GM23338 (cell line): ENCODE measurements at regions not wholly inside any gene's neighbourhood (a gene's known extent, or its start where the extent isn't known, plus 50 kb on each side); places are given as distances from the start of the nearest gene placed in this dataset.

ENCODE experiments used
- ATAC-seq: fragments of 200-7000 bp; cut with Tn5 transposase; 3 replicates; pipeline ENCODE4 v1.9.1; 2020
- DNase-seq: peaks from one replicate; pipeline ENCODE4 v3.0.0-alpha.2; 2015; ENCODE audit warnings: low spot score
- H2AFZ ChIP-seq: fragments of 200-600 bp; sonication (generic); 2 replicates; pipeline ENCODE4 v1.8.0; 2016; ENCODE audit warnings: antibody characterized with exemption, mild to moderate bottlenecking, moderate library complexity
- H3F3A ChIP-seq: fragments of 200-600 bp; sonication (generic); replicated peaks from 2 replicates; pipeline ENCODE4 v1.8.0; 2017; ENCODE audit warnings: antibody characterized with exemption, mixed run types, low read depth
- H3K27ac ChIP-seq: fragments of 200-600 bp; sonication (generic); 2 replicates; pipeline ENCODE4 v1.6.1; 2016; ENCODE audit warnings: low read depth
- H3K27me3 ChIP-seq: fragments of 200-600 bp; sonication (generic); 2 replicates; pipeline ENCODE4 v1.8.0; 2016; ENCODE audit warnings: mild to moderate bottlenecking, mixed run types, moderate library complexity; ENCODE audit not compliant: insufficient read depth
- H3K36me3 ChIP-seq: fragments of 200-600 bp; sonication (generic); 2 replicates; pipeline ENCODE4 v1.8.0; 2016; ENCODE audit warnings: mild to moderate bottlenecking; ENCODE audit not compliant: insufficient read depth
- H3K4me1 ChIP-seq: fragments of 200-600 bp; sonication (generic); 2 replicates; pipeline ENCODE4 v1.8.0; 2016; ENCODE audit warnings: mild to moderate bottlenecking, moderate library complexity; ENCODE audit not compliant: insufficient read depth
- H3K4me2 ChIP-seq: fragments of 200-600 bp; sonication (generic); 2 replicates; pipeline ENCODE4 v1.7.1; 2017; ENCODE audit warnings: mixed run types
- H3K4me3 ChIP-seq: fragments of 200-600 bp; sonication (generic); 2 replicates; pipeline ENCODE4 v1.6.1; 2016; ENCODE audit warnings: mixed run types
- H3K79me2 ChIP-seq: fragments of 200-600 bp; sonication (generic); replicated peaks from 2 replicates; pipeline ENCODE4 v1.8.0; 2017; ENCODE audit warnings: mild to moderate bottlenecking; ENCODE audit not compliant: insufficient read depth
- H3K9me2 ChIP-seq: fragments of 200-600 bp; sonication (generic); 2 replicates; pipeline ENCODE4 v1.8.0; 2017; ENCODE audit not compliant: insufficient read depth
- H4K20me1 ChIP-seq: fragments of 200-600 bp; sonication (generic); replicated peaks from 2 replicates; pipeline ENCODE4 v1.8.0; 2017; ENCODE audit warnings: mild to moderate bottlenecking; ENCODE audit not compliant: insufficient read depth
- H3K27ac Mint-ChIP-seq: 2 replicates; pipeline ENCODE4 v1.8.0; 2020; ENCODE audit warnings: inconsistent platforms, mild to moderate bottlenecking, moderate library complexity, mixed read lengths
- H3K27me3 Mint-ChIP-seq: 3 replicates; pipeline ENCODE4 v1.8.0; 2022; ENCODE audit warnings: low read depth, mild to moderate bottlenecking, moderate library complexity, mixed read lengths, inconsistent platforms; ENCODE audit not compliant: insufficient read depth, poor library complexity
- H3K36me3 Mint-ChIP-seq: 3 replicates; pipeline ENCODE4 v1.8.0; 2021; ENCODE audit warnings: low read depth, mild to moderate bottlenecking, inconsistent platforms, moderate library complexity, mixed read lengths
- H3K4me1 Mint-ChIP-seq: 3 replicates; pipeline ENCODE4 v1.8.0; 2020; ENCODE audit warnings: mild to moderate bottlenecking, inconsistent platforms, mixed read lengths
- H3K4me3 Mint-ChIP-seq: 3 replicates; pipeline ENCODE4 v1.8.0; 2021; ENCODE audit warnings: moderate library complexity, mild to moderate bottlenecking, inconsistent platforms, mixed read lengths
- H3K9me3 Mint-ChIP-seq: 3 replicates; pipeline ENCODE4 v1.8.0; 2020; ENCODE audit warnings: moderate library complexity, mild to moderate bottlenecking, inconsistent platforms, mixed read lengths
- CREB1 ChIP-seq: fragments of 250-450 bp; sonication (Bioruptor Pico); IDR thresholded peaks from 2 replicates; pipeline ENCODE4 v1.5.0; 2020; ENCODE audit warnings: low read depth, mild to moderate bottlenecking, moderate library complexity
- EZH2 ChIP-seq: fragments of 200-600 bp; sonication (generic); IDR thresholded peaks from one replicate; pipeline ENCODE4 v1.8.0; 2017; ENCODE audit warnings: antibody characterized with exemption, mild to moderate bottlenecking, low read depth; ENCODE audit not compliant: unreplicated experiment
- EZH2phosphoT487 ChIP-seq: fragments of 200-600 bp; sonication (generic); IDR thresholded peaks from one replicate; pipeline ENCODE4 v1.8.1; 2018; ENCODE audit warnings: antibody characterized with exemption; ENCODE audit not compliant: unreplicated experiment
- JUNB ChIP-seq: IDR thresholded peaks from one replicate; pipeline ENCODE4 v1.6.1; 2016; ENCODE audit warnings: antibody characterized with exemption; ENCODE audit not compliant: unreplicated experiment
- NANOG ChIP-seq: IDR thresholded peaks from 2 replicates; pipeline ENCODE4 v1.6.1; 2016; ENCODE audit warnings: antibody characterized with exemption, borderline replicate concordance
- POLR2AphosphoS5 ChIP-seq: IDR thresholded peaks from 2 replicates; pipeline ENCODE4 v1.6.1; 2016; ENCODE audit warnings: antibody characterized with exemption, low read depth
- STAT1 ChIP-seq: IDR thresholded peaks from one replicate; pipeline ENCODE4 v1.6.1; 2016; ENCODE audit warnings: antibody characterized with exemption; ENCODE audit not compliant: unreplicated experiment
- ZNF114 ChIP-seq: fragments of 250-450 bp; sonication (Bioruptor Pico); IDR thresholded peaks from 2 replicates; pipeline ENCODE4 v1.5.0; 2020; ENCODE audit warnings: mild to moderate bottlenecking, moderate library complexity
- ZNF331 ChIP-seq: fragments of 250-450 bp; sonication (Bioruptor Pico); IDR thresholded peaks from 2 replicates; pipeline ENCODE4 v1.5.0; 2020; ENCODE audit warnings: low read depth, mild to moderate bottlenecking, moderate library complexity
- TF ChIP-seq, protein P1 (sequence below): IDR thresholded peaks from 2 replicates; pipeline ENCODE4 v1.6.1; 2016; ENCODE audit warnings: antibody characterized with exemption
- TF ChIP-seq, protein P2 (sequence below): fragments of 250-450 bp; sonication (Bioruptor Pico); IDR thresholded peaks from 2 replicates; pipeline ENCODE4 v1.5.0; 2020; ENCODE audit warnings: mild to moderate bottlenecking, moderate library complexity
- TF ChIP-seq, protein P3 (sequence below): IDR thresholded peaks from one replicate; pipeline ENCODE4 v1.6.1; 2018; ENCODE audit warnings: antibody characterized with exemption; ENCODE audit not compliant: unreplicated experiment
- TF ChIP-seq, protein P4 (sequence below), 2 experiments: fragments of 200-600 bp in 1 of 2; sonication (generic) in 1 of 2; conservative IDR thresholded peaks; 2 replicates each; pipeline versions ENCODE4 v1.5.1 to v1.6.1; 2016 to 2017; ENCODE audit warnings: antibody characterized with exemption in 2 of 2, low read depth in 2 of 2, mild to moderate bottlenecking in 2 of 2, moderate library complexity in 1 of 2

DNA sequence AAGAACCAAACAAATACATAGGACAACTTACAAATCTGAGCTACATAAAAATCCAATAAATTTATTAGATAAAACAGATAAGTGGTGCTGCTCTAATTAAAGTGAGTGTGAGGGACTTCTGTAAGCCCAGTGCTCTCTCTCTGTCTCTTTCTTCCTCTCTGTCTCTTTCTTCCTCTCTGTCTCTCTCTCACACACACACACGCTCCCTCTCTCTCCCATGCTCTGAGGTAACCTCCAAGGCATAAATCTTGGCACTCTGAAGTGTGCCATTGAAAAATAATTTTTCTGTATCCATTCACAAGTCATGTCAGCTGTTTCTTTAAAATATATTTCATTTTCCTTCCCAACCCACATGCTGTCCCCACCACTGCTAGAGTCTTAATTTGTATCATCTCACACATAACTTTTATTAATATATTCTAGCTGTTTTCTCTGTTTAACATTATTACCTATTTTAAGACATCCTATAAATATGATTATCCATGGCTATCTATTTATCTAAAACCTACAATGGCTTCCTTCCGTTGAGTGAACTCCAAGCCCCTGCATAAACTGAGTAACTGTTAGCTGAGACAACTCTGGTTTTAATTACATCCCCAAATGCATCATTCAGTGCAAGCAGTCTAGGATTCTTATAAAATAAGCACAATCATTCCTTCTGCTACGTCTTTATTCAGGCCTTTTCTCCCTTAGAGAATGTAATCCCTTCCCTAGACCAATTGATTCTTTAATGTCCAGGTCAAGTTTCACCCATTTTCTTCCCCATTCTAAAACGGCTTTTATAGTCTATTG is 57.4 kb upstream of the SLC5A12 start:
- Histone ChIP-seq H2AFZ (no peak overlapping the region), H3K4me1 (no peaks in the 10 kb centered on the region), H3K27me3 (no peaks in the 10 kb centered on the region), H3F3A (no peaks in the 10 kb centered on the region), H3K36me3 (no peaks in the 10 kb centered on the region), H3K4me3 (no peak overlapping the region), H4K20me1 (no peaks in the 10 kb centered on the region), H3K9me2 (0 out of 2 replicates have a peak, but pooled peaks cover 6% of the 10 kb centered on the region), H3K4me2 (no peak overlapping the region), H3K27ac (no peak overlapping the region), H3K79me2 (no peaks in the 10 kb centered on the region)
- H3K27ac Mint-ChIP-seq, result no peak overlapping the region
- H3K27me3 Mint-ChIP-seq, result peaks cover 2% of the 10 kb centered on the region
- TF ChIP-seq EZH2phosphoT487, result no peak
- no peak for TF ChIP-seq ZNF331 (CRISPR knock-in tag)
- no peak for TF ChIP-seq ZNF114 (CRISPR knock-in tag)
- TF ChIP-seq POLR2AphosphoS5, result no peak
- no peak for TF ChIP-seq JUNB
- no peak for TF ChIP-seq EZH2
- TF ChIP-seq, protein P1, sequence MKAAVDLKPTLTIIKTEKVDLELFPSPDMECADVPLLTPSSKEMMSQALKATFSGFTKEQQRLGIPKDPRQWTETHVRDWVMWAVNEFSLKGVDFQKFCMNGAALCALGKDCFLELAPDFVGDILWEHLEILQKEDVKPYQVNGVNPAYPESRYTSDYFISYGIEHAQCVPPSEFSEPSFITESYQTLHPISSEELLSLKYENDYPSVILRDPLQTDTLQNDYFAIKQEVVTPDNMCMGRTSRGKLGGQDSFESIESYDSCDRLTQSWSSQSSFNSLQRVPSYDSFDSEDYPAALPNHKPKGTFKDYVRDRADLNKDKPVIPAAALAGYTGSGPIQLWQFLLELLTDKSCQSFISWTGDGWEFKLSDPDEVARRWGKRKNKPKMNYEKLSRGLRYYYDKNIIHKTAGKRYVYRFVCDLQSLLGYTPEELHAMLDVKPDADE, result no peak
- TF ChIP-seq, protein P2, sequence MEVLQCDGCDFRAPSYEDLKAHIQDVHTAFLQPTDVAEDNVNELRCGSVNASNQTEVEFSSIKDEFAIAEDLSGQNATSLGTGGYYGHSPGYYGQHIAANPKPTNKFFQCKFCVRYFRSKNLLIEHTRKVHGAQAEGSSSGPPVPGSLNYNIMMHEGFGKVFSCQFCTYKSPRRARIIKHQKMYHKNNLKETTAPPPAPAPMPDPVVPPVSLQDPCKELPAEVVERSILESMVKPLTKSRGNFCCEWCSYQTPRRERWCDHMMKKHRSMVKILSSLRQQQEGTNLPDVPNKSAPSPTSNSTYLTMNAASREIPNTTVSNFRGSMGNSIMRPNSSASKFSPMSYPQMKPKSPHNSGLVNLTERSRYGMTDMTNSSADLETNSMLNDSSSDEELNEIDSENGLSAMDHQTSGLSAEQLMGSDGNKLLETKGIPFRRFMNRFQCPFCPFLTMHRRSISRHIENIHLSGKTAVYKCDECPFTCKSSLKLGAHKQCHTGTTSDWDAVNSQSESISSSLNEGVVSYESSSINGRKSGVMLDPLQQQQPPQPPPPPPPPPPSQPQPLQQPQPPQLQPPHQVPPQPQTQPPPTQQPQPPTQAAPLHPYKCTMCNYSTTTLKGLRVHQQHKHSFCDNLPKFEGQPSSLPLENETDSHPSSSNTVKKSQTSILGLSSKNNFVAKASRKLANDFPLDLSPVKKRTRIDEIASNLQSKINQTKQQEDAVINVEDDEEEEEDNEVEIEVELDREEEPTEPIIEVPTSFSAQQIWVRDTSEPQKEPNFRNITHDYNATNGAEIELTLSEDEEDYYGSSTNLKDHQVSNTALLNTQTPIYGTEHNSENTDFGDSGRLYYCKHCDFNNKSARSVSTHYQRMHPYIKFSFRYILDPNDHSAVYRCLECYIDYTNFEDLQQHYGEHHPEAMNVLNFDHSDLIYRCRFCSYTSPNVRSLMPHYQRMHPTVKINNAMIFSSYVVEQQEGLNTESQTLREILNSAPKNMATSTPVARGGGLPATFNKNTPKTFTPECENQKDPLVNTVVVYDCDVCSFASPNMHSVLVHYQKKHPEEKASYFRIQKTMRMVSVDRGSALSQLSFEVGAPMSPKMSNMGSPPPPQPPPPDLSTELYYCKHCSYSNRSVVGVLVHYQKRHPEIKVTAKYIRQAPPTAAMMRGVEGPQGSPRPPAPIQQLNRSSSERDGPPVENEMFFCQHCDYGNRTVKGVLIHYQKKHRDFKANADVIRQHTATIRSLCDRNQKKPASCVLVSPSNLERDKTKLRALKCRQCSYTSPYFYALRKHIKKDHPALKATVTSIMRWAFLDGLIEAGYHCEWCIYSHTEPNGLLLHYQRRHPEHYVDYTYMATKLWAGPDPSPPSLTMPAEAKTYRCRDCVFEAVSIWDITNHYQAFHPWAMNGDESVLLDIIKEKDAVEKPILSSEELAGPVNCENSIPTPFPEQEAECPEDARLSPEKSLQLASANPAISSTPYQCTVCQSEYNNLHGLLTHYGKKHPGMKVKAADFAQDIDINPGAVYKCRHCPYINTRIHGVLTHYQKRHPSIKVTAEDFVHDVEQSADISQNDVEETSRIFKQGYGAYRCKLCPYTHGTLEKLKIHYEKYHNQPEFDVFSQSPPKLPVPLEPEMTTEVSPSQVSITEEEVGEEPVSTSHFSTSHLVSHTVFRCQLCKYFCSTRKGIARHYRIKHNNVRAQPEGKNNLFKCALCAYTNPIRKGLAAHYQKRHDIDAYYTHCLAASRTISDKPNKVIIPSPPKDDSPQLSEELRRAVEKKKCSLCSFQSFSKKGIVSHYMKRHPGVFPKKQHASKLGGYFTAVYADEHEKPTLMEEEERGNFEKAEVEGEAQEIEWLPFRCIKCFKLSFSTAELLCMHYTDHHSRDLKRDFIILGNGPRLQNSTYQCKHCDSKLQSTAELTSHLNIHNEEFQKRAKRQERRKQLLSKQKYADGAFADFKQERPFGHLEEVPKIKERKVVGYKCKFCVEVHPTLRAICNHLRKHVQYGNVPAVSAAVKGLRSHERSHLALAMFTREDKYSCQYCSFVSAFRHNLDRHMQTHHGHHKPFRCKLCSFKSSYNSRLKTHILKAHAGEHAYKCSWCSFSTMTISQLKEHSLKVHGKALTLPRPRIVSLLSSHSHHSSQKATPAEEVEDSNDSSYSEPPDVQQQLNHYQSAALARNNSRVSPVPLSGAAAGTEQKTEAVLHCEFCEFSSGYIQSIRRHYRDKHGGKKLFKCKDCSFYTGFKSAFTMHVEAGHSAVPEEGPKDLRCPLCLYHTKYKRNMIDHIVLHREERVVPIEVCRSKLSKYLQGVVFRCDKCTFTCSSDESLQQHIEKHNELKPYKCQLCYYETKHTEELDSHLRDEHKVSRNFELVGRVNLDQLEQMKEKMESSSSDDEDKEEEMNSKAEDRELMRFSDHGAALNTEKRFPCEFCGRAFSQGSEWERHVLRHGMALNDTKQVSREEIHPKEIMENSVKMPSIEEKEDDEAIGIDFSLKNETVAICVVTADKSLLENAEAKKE, result no peak
- TF ChIP-seq, protein P3, sequence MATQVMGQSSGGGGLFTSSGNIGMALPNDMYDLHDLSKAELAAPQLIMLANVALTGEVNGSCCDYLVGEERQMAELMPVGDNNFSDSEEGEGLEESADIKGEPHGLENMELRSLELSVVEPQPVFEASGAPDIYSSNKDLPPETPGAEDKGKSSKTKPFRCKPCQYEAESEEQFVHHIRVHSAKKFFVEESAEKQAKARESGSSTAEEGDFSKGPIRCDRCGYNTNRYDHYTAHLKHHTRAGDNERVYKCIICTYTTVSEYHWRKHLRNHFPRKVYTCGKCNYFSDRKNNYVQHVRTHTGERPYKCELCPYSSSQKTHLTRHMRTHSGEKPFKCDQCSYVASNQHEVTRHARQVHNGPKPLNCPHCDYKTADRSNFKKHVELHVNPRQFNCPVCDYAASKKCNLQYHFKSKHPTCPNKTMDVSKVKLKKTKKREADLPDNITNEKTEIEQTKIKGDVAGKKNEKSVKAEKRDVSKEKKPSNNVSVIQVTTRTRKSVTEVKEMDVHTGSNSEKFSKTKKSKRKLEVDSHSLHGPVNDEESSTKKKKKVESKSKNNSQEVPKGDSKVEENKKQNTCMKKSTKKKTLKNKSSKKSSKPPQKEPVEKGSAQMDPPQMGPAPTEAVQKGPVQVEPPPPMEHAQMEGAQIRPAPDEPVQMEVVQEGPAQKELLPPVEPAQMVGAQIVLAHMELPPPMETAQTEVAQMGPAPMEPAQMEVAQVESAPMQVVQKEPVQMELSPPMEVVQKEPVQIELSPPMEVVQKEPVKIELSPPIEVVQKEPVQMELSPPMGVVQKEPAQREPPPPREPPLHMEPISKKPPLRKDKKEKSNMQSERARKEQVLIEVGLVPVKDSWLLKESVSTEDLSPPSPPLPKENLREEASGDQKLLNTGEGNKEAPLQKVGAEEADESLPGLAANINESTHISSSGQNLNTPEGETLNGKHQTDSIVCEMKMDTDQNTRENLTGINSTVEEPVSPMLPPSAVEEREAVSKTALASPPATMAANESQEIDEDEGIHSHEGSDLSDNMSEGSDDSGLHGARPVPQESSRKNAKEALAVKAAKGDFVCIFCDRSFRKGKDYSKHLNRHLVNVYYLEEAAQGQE, result no peak
- no peak for TF ChIP-seq NANOG
- TF ChIP-seq, protein P4, sequence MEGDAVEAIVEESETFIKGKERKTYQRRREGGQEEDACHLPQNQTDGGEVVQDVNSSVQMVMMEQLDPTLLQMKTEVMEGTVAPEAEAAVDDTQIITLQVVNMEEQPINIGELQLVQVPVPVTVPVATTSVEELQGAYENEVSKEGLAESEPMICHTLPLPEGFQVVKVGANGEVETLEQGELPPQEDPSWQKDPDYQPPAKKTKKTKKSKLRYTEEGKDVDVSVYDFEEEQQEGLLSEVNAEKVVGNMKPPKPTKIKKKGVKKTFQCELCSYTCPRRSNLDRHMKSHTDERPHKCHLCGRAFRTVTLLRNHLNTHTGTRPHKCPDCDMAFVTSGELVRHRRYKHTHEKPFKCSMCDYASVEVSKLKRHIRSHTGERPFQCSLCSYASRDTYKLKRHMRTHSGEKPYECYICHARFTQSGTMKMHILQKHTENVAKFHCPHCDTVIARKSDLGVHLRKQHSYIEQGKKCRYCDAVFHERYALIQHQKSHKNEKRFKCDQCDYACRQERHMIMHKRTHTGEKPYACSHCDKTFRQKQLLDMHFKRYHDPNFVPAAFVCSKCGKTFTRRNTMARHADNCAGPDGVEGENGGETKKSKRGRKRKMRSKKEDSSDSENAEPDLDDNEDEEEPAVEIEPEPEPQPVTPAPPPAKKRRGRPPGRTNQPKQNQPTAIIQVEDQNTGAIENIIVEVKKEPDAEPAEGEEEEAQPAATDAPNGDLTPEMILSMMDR (conservative IDR thresholded peaks at IDR 0.05; ENCODE audit: low read depth in 2 of 2), result no peak
- TF ChIP-seq CREB1 (CRISPR knock-in tag), result no peak
- no peak for TF ChIP-seq STAT1
- ATAC-seq, result no peak
- no peak for DNase-seq
- H3K9me3 Mint-ChIP-seq, result peaks cover 13% of the 10 kb centered on the region
- H3K36me3 Mint-ChIP-seq, result peaks cover 14% of the 10 kb centered on the region; the same call in 2 of the 3 replicates
- no peak overlapping the region for H3K4me3 Mint-ChIP-seq
- no peaks in the 10 kb centered on the region for H3K4me1 Mint-ChIP-seq
